ENCODE measurements at regions not wholly inside any gene's neighbourhood (a gene's known extent, or its start where the extent isn't known, plus 50 kb on each side); places are given as distances from the start of the nearest gene placed in this dataset.
A peak's percentile ranks its signal among the peaks of the same experiment; 100 is the strongest.

- DNase-seq: no peak
Observed at GRCh38 chrX:15191830-15192229, 78.1 kb downstream of the ASB9 start.

DNA sequence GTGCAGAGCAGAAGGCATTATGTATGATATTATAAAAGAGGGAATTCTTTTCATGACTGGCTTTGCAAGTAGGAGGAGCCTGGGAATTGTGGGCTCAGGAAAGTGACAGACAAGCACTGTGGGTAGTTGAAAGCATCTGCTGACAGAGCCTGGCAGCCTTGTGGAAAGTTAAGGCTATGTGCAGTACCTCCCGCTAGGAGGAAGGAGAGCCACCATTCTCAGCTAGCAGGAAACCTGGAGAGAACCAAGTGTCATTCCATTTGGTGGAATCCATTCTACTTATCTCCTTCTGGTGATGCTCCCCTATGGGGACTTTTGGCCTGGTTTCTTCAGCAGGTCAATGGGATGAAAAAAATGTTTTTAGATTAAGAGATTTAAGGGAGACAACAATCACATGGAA is 81.8 kb downstream of the ASB9 start:
- no peak for DNase-seq

- no peak for DNase-seq
Observed at GRCh38 chrX:15177316-15177715, 92.6 kb downstream of the ASB9 start.

DNA sequence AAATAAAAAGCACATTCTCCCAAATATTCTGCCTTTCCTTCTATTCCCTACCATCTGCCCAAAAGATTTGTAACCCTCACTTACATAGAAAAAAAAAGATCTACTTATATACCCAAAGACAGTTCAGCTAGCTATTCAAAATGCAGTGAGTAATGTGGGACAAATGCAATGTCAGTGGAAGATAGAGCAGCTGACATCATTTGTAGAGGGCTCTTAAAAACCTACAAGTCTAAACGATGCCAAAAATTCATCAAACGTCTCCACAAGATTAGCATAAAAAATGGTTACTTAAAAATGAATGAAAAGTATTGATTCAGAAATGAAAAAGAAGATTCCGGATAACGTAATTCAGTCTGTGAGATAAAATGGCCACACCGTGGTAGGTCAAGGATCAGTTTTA is 96.5 kb downstream of the ASB9 start:
- DNase-seq: no peak

DNA sequence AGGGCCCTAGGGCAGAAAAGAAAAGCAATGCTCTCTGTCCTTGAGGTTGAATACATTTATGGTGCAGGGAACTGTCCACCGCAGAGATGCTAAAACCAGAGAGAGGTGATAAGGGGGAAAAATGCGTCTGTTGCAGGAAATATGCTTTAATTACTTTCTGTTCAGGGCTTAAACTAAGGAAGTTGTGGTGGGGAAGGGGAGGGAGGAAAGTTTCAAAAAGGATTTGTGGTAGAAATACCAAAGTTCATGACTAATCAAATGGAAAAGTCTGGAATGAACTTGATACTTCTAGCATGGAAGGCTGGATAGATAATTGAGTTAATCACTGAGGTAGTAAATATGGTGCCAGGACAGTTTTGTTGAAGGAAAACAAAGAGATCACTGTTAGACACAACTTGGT is 99.0 kb downstream of the ASB9 start:
- no peak for DNase-seq

DNA sequence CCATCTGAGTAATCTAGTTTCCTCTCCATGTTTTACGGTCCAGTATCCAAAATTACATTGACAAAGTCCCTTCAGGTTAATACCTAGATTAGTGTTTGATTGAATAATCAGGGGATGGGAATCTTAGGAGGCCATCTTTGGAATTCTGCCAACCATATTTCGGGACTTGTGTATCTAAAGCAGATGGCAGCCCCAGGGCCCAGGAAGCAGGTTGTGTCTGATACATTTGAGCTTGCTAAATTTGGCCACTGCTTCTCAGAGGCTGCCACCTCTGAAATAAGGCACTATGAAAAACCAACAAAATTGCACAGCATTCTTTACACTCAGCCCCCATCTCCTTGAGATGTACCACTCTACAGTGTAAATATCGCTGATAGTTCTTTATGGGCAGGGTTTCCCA is 102.1 kb downstream of the ASB9 start:
- no peak for DNase-seq

GRCh38 chrX:15165832-15166231 is 104.1 kb downstream of the ASB9 start:
- no peak for DNase-seq

DNA sequence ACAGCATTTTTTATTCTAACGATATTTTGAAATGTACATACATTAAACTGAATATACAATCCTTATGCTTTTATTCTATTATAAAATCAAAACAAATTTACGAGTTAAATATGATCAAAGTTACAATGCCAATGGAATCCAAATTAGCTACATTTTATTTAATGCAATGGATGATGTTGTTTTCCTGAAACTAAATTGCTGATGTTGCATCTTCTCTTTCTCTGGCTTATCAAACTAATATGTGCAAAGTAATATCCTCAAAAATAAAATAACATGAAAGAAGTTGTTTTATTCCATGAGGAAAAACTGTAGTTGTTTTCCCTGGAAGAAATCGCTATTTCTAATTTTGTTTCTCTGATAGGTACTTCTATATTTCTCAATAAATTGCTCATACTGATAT is 106.8 kb downstream of the ASB9 start:
- DNase-seq: no peak

GRCh38 chrX:15160558-15161095 is 109.3 kb downstream of the ASB9 start:
- no peak for DNase-seq

DNA sequence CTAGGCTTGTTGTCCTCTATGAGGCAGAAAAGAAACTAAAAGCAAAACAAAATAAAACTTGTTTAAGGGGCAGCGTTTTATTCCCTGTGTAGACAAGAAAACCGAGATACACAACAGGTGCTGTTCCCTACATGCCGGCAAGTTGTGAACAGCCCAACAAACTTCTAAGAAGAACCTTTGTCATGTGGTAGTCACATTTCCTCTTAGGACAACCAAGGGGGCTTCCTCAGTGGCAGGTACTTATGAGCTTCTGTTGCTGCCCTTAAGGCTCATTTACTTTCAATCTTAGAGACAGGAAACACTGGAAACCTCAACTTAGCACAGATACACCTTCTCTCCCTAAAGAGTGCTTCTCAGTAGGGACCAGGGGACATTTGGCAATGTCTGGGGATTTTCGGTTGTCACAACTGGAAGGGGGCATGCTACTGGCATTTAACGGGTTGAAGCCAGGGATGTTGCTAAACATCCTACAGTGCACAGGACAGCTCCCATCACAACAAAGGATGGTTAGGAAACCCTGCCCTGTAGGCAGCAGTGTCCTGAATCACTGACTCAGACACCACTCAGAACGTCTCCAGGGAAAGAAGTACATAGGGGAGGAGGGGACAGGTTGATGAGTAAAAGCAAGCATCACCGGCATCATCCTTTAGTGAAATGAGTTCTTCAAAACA is 111.0 kb downstream of the ASB9 start:
- peak; percentile 44 for DNase-seq

DNA sequence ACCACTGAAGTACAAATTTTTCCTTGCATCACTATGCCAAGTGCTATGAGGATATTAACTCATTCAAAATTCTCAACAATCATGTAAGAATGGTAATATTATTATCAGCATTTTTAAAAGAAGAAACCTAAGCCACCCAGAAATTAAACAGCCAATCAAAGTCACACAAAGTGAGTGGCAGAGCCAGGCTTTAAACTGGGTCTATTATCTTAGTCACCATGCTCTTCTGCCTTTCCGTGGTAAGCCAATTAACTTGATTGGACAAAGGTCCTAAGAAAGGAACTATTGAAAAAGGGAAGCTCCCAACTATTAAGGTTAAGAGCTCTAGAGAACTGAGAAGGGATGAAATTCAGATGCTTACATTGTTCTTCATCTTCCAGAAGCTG is 111.5 kb downstream of the ASB9 start:
- no peak for DNase-seq

DNA sequence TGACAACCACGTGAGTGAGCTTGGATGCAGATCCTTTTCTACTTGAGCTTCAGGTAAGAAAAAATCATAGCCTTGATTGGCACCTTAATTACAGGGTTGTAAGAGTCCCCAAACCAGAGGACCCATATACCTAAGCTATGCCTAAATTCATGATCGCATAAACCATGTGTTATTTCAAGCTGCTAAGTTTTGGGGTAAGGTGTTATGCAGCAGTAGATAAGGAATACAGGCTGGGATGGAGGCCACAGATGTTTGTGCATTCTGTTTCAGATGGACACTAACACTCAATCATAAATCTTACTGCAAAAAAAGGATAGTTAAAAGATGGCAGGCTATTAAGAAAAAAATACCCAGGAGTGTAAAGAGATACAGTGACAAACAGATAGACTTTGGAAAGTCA is 112.3 kb downstream of the ASB9 start:
- DNase-seq: no peak

GRCh38 chrX:15151267-15152186 is 118.4 kb downstream of the ASB9 start:
- DNase-seq: peak; percentile 34

DNA sequence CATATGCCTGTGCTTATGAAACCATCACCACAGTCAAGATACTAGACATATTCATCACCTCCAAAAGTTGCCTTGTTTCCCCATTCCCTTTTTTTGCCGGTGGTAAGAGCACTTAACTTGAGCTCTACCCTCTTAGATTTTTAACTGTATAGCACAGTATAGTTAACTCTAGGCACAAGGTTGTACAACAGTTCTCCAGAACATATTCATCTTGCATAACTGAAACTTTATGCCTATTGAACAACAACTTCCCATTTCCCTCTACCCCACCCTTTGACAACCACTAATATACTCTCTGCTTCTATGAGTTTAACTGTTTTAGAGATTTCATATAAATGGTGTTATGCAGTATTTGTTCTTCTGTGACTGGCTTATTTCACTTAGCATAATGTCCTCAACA is 119.3 kb downstream of the ASB9 start:
- DNase-seq: no peak

GRCh38 chrX:15146515-15146914 is 123.4 kb downstream of the ASB9 start:
- peak; percentile 13 for DNase-seq

DNA sequence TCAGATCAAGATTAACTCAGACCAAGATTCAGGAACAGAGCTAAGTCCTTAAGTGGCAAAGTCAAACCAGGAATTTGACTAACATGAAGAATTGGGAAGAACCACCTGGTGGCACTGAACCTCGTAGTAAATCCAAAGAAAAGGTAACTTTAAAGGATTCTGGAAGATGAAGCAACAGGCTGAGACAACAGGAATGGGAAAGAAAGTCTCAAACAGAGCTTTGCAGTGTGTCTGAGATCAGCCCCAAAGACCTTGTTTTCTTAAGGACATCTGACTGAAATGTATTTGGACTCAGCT is 126.1 kb downstream of the ASB9 start:
- DNase-seq: no peak

DNA sequence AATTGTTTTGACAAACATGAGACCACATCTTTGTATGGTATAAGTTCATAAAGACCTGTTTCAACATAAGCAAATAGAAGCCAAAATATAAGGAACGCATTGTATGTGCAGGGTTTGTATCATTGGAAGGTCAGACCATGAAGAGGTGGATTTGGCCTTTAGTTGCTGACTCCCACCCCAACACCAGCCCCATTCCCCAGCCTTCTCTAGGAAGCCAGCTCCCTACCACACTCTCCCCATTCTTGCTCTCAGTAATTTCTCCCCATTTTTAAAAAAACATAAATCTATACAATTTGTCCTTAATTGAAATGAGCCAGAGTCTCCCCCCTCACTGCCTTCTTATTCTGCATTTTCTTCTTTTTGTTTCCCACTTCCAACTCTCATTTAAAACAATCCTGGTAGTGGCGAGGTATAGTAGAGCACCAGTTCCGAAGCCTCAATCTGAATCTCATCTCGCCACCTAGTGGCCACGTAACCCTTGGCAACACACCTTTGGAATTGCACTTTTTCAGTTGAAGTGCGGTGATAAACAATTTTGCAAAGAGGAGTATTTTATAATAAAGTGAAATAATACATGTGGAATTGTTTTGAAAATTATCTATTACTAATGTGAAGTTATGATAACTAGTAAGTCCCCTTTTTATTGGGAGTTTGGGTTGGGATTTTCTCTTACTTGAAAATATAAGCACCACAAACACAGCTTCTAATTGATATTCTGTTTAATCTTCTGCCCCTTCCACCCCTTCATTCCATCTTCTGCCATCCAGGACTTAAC is 126.6 kb downstream of the ASB9 start:
- DNase-seq: peak; percentile 56

GRCh38 chrX:15142084-15142715 is 127.7 kb downstream of the ASB9 start:
- no peak for DNase-seq

DNA sequence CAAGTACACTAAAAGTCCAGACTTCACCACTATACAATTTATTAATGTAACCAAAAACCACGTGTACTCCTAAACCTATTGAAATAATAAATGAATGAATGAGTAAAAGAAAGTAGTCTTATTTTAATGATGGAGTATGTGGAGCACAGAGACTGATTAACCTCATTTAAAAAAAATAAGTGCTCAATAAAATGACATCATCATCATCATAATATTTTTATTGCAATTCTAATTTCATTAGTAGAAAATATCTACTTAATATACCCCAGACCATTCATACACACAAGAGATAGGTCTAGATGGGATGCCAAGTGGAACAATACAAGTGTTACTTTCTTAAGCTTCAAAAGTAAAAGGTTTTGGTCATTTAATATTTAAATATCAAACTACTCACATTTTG is 133.1 kb downstream of the ASB9 start:
- no peak for DNase-seq

DNA sequence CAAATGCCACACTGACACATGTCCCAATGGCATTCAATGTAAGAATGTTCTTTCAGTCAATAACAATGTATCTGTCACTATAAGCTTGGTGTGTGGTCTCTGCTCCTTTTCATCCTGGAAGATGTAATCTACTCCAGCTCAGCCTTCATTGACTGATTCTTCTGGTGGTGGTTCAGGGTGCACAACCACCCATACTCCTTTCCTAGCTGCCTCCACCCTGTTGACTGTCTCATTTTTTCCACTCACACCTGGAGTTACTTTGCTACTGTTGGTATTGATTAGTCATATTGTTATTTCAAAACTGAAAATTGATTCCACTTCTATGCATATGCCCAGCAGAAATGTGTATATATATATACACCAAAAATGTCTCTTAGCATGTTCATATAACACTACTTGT is 140.5 kb downstream of the ASB9 start:
- no peak for DNase-seq

DNA sequence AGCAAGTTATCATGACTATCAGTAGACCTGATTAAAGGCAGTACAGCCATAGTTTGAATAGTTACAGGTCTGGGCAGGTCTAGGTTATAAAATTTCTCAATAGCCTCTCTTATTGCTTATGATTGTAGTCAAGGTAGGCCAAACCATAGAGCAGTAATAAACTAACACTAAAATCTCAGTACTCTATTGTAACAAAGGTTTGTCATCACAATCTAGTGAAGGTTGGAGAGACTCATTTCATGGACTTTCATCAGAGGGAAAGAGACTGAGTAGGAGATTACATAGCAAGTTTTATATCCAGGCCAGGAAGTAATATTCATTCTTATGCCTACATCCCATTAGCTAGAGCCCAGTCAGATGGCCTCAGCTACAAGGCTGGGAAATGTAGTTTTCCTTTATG is 141.0 kb downstream of the ASB9 start:
- DNase-seq: no peak

- DNase-seq: no peak
Observed at GRCh38 chrX:15127010-15127409, 142.9 kb downstream of the ASB9 start.

GRCh38 chrX:15116900-15117299 is 153.0 kb downstream of the ASB9 start:
- DNase-seq: no peak

All from stimulated activated CD4-positive, alpha-beta T cell treated with anti-CD3 and anti-CD28 coated beads, Interleukin-4, amount 100 ng/mL, for 24 hours (primary cell).